ENCODE measurements at regions not wholly inside any gene's neighbourhood (a gene's known extent, or its start where the extent isn't known, plus 50 kb on each side); places are given as distances from the start of the nearest gene placed in this dataset.

- TF ChIP-seq CTCF (IDR thresholded peaks at IDR 0.05; ENCODE audit: poor library complexity, severe bottlenecking) (no peak), EP300 (conservative IDR thresholded peaks at IDR 0.05; ENCODE audit: poor library complexity, severe bottlenecking) (no peak), POLR2AphosphoS5 (IDR thresholded peaks at IDR 0.05) (no peak), RAD21 (conservative IDR thresholded peaks at IDR 0.05) (no peak), EZH2 (IDR thresholded peaks at IDR 0.05; ENCODE audit: borderline replicate concordance, insufficient read depth, low read length, poor library complexity, severe bottlenecking) (no peak)
Measured at GRCh38 chr3:148457886-148458285, 239.8 kb upstream of the AGTR1 start.
